Aorta (tissue), 5 donors: ENCODE measurements at regions not wholly inside any gene's neighbourhood (a gene's known extent, or its start where the extent isn't known, plus 50 kb on each side); places are given as distances from the start of the nearest gene placed in this dataset.

Source experiments
- ATAC-seq: fragments of 200-7000 bp; cut with Tn5 transposase; one replicate; pipeline ENCODE4 v1.9.1; 2022; ENCODE audit warnings: moderate library complexity; ENCODE audit not compliant: low FRiP score
- DNase-seq, 2 donors: peaks; one replicate each; pipeline ENCODE4 v3.0.0-alpha.2; 2020
- H3K27ac ChIP-seq, 2 donors: one replicate each; pipeline ENCODE4 v1.5.1; 2013; ENCODE audit warnings: low read length in 2 of 2, mild to moderate bottlenecking in 2 of 2, moderate library complexity in 2 of 2, control low read depth in 1 of 2, inconsistent platforms in 1 of 2, low read depth in 1 of 2
- H3K27me3 ChIP-seq, 2 donors: one replicate each; pipeline ENCODE4 v1.6.1; 2013; ENCODE audit warnings: control low read depth in 1 of 2, low read length in 1 of 2, mild to moderate bottlenecking in 1 of 2, moderate library complexity in 1 of 2; ENCODE audit not compliant: insufficient read depth in 2 of 2, control insufficient read depth in 1 of 2
- H3K36me3 ChIP-seq, 2 donors: one replicate each; pipeline ENCODE4 v1.6.1; 2013; ENCODE audit warnings: control low read depth in 1 of 2, low read length in 1 of 2, mild to moderate bottlenecking in 1 of 2; ENCODE audit not compliant: insufficient read depth in 2 of 2, control insufficient read depth in 1 of 2
- H3K4me1 ChIP-seq, 2 donors: one replicate each; pipeline ENCODE4 v1.6.1; 2013; ENCODE audit warnings: low read length in 2 of 2, control low read depth in 1 of 2, mild to moderate bottlenecking in 1 of 2, moderate library complexity in 1 of 2; ENCODE audit not compliant: insufficient read depth in 2 of 2, control insufficient read depth in 1 of 2
- H3K4me3 ChIP-seq, 2 donors: one replicate each; pipeline ENCODE4 v1.5.1; 2013; ENCODE audit warnings: low read length in 2 of 2, control low read depth in 1 of 2, mild to moderate bottlenecking in 1 of 2
- H3K9me3 ChIP-seq: one replicate; pipeline ENCODE4 v1.6.1; 2013; ENCODE audit warnings: mild to moderate bottlenecking, low read length; ENCODE audit not compliant: control insufficient read depth
- WGBS, 2 donors: extraction: QIAGEN DNeasy Blood & Tissue Kit; methylation state at CpG; one replicate each; pipeline ENCODE4 v1.1.7; 2013; 5-methylcytosine and 5-hydroxymethylcytosine counted together
- intact Hi-C, 2 donors: fragments of 100-400 bp; cut with DNase I; formaldehyde crosslinking; loops; one replicate each; pipeline versions ENCODE4 v1.14.2 to v1.15.0; 2022
- donor health status: healthy with polysubstance abuse.
- donor health status: Bipolar disorder and iron deficiency.
- donor health status: DM: no; HTN: no; CAD: no.
- donor health status: DM: no; HTN: no; CAD: no.
- donor health status: DM: yes; HTN: yes; CAD: no.

GRCh38 chr20:11467436-11467835 lies 450.3 kb upstream of the BTBD3 start:
- no peaks in the 10 kb centered on the region for H3K4me1 ChIP-seq
- H3K27ac ChIP-seq = no peak overlapping the region
- no peaks in the 10 kb centered on the region for H3K36me3 ChIP-seq
- no peak overlapping the region for H3K4me3 ChIP-seq
- ATAC-seq (no peak), DNase-seq (no peak)
- H3K27me3 ChIP-seq = no peaks in the 10 kb centered on the region
- no peaks in the 10 kb centered on the region for H3K9me3 ChIP-seq
- intact Hi-C loops = no loop called here

- no peaks in the 10 kb centered on the region for H3K9me3 ChIP-seq
- no peaks in the 10 kb centered on the region for H3K27me3 ChIP-seq
- H3K4me3 ChIP-seq = no peak overlapping the region
- ATAC-seq (no peak), DNase-seq (no peak)
- no peak overlapping the region for H3K27ac ChIP-seq
- intact Hi-C loops = no loop called here
- no peaks in the 10 kb centered on the region for H3K4me1 ChIP-seq
- H3K36me3 ChIP-seq = no peaks in the 10 kb centered on the region
- 92 to 93% methylated on average over 2 of the region's 2 CpGs for WGBS, 2 donors
These were observed 448.8 kb upstream of the BTBD3 start for GRCh38 chr20:11468880-11469279.

GRCh38 chr20:11469795-11470435 lies 447.8 kb upstream of the BTBD3 start:
- no peaks in the 10 kb centered on the region for H3K36me3 ChIP-seq
- no peak for DNase-seq
- no peaks in the 10 kb centered on the region for H3K4me1 ChIP-seq
- 93 to 97% methylated on average over 1 of the region's 1 CpG for WGBS, 2 donors
- no peaks in the 10 kb centered on the region for H3K27me3 ChIP-seq
- H3K4me3 ChIP-seq = no peak overlapping the region
- intact Hi-C loops = no loop called here
- no peaks in the 10 kb centered on the region for H3K9me3 ChIP-seq
- peak; percentile 72 for ATAC-seq
- no peak overlapping the region for H3K27ac ChIP-seq

- H3K4me3 ChIP-seq = no peak overlapping the region
- H3K36me3 ChIP-seq = no peaks in the 10 kb centered on the region
- H3K27ac ChIP-seq = no peak overlapping the region
- no peaks in the 10 kb centered on the region for H3K4me1 ChIP-seq
- ATAC-seq = no peak
- intact Hi-C loops = no loop called here
- DNase-seq = no peak
- no peaks in the 10 kb centered on the region for H3K9me3 ChIP-seq
- no peaks in the 10 kb centered on the region for H3K27me3 ChIP-seq
These were observed 443.7 kb upstream of the BTBD3 start for GRCh38 chr20:11473983-11474382.

GRCh38 chr20:11483697-11484096 lies 434.0 kb upstream of the BTBD3 start:
- 86 to 95% methylated on average over 1 of the region's 1 CpG for WGBS, 2 donors
- Histone ChIP-seq H3K27me3 (no peaks in the 10 kb centered on the region), H3K4me3 (no peak overlapping the region), H3K27ac (no peak overlapping the region), H3K9me3 (no peaks in the 10 kb centered on the region), H3K4me1 (no peaks in the 10 kb centered on the region), H3K36me3 (no peaks in the 10 kb centered on the region)
- no peak for ATAC-seq
- intact Hi-C loops = no loop called here
- no peak for DNase-seq

- ATAC-seq (no peak), DNase-seq (no peak)
- 96 to 98% methylated on average over 1 of the region's 1 CpG for WGBS, 2 donors
- Histone ChIP-seq H3K4me3 (no peak overlapping the region), H3K36me3 (no peaks in the 10 kb centered on the region), H3K9me3 (no peaks in the 10 kb centered on the region), H3K27ac (no peak overlapping the region), H3K4me1 (peaks cover 0 to 3% of the 10 kb centered on the region in 2 donors), H3K27me3 (no peaks in the 10 kb centered on the region)
- intact Hi-C loops = no loop called here
These were observed 433.2 kb upstream of the BTBD3 start for GRCh38 chr20:11484479-11484878.

- Histone ChIP-seq H3K36me3 (no peaks in the 10 kb centered on the region), H3K27me3 (no peaks in the 10 kb centered on the region), H3K27ac (no peak overlapping the region), H3K4me3 (no peak overlapping the region), H3K9me3 (no peaks in the 10 kb centered on the region), H3K4me1 (peaks cover 0 to 3% of the 10 kb centered on the region in 2 donors)
- no peak for ATAC-seq
- intact Hi-C loops = no loop called here
- DNase-seq = no peak
These were observed 425.3 kb upstream of the BTBD3 start for GRCh38 chr20:11492386-11492785.

GRCh38 chr20:11492846-11493245 lies 424.8 kb upstream of the BTBD3 start:
- H3K27ac ChIP-seq = no peak overlapping the region
- H3K36me3 ChIP-seq = no peaks in the 10 kb centered on the region
- intact Hi-C loops = no loop called here

GRCh38 chr20:11496380-11496779 lies 421.3 kb upstream of the BTBD3 start:
- no peak overlapping the region for H3K27ac ChIP-seq
- H3K4me3 ChIP-seq = no peak overlapping the region
- WGBS, 2 donors = 47 to 50% methylated on average over 2 of the region's 2 CpGs
- DNase-seq = no peak
- no peaks in the 10 kb centered on the region for H3K36me3 ChIP-seq
- ATAC-seq = no peak
- intact Hi-C loops = no loop called here
- no peaks in the 10 kb centered on the region for H3K9me3 ChIP-seq
- H3K27me3 ChIP-seq = no peaks in the 10 kb centered on the region
- H3K4me1 ChIP-seq = no peaks in the 10 kb centered on the region

More at GRCh38 chr20:11492846-11493245, 424.8 kb upstream of the BTBD3 start:
- Histone ChIP-seq H3K4me3 (no peak overlapping the region), H3K9me3 (no peaks in the 10 kb centered on the region), H3K4me1 (peaks cover 0 to 3% of the 10 kb centered on the region in 2 donors), H3K27me3 (no peaks in the 10 kb centered on the region)
- DNase-seq = no peak
- ATAC-seq = no peak
